Calu3 (cell line): ENCODE measurements at regions not wholly inside any gene's neighbourhood (a gene's known extent, or its start where the extent isn't known, plus 50 kb on each side); places are given as distances from the start of the nearest gene placed in this dataset.

Source experiments
- BruUV-seq: library from RNA; stranded (reverse); fragments of 400-500 nt; replicated peaks from 2 replicates; lab custom pipeline; 2021; lab: Mats Ljungman, UMichigan
- CTCF ChIA-PET: fragments of 300-600 bp; sonication (Branson Sonifier 250); formaldehyde crosslinking; loops from one replicate; lab custom pipeline; 2022; ENCODE audit warnings: antibody characterized with exemption; lab: Charles Lee
- DNase-seq: peaks from one replicate; pipeline ENCODE4 v3.0.0; 2022
- H3K27ac Mint-ChIP-seq: one replicate; pipeline ENCODE4 v1.8.0; 2022; ENCODE audit warnings: mixed read lengths; ENCODE audit not compliant: unreplicated experiment
- H3K27me3 Mint-ChIP-seq: one replicate; pipeline ENCODE4 v1.8.0; 2022; ENCODE audit warnings: mixed read lengths; ENCODE audit not compliant: unreplicated experiment
- H3K36me3 Mint-ChIP-seq: one replicate; pipeline ENCODE4 v1.8.0; 2022; ENCODE audit warnings: mild to moderate bottlenecking, moderate library complexity, mixed read lengths; ENCODE audit not compliant: insufficient read depth, unreplicated experiment
- H3K4me1 Mint-ChIP-seq: one replicate; pipeline ENCODE4 v1.8.0; 2022; ENCODE audit warnings: mild to moderate bottlenecking, low read depth, mixed read lengths; ENCODE audit not compliant: unreplicated experiment
- H3K4me3 Mint-ChIP-seq: one replicate; pipeline ENCODE4 v1.8.0; 2022; ENCODE audit warnings: mild to moderate bottlenecking, low read depth, moderate library complexity, mixed read lengths; ENCODE audit not compliant: unreplicated experiment
- H3K9me3 Mint-ChIP-seq: one replicate; pipeline ENCODE4 v1.8.0; 2022; ENCODE audit warnings: low read depth, mixed read lengths; ENCODE audit not compliant: unreplicated experiment
- CTCF ChIP-seq: fragments of 200-600 bp; IDR thresholded peaks from one replicate; pipeline ENCODE4 v1.8.0; 2022; ENCODE audit warnings: antibody characterized with exemption; ENCODE audit not compliant: unreplicated experiment
- intact Hi-C: fragments of 100-400 bp; cut with micrococcal nuclease; formaldehyde crosslinking; loops from one replicate; pipeline ENCODE4 v1.10.0; 2022; ENCODE audit not compliant: unreplicated experiment

- intact Hi-C loops = no loop called here
- no peak overlapping the region for H3K27ac Mint-ChIP-seq
- BruUV-seq = no TSS peak
Observed at GRCh38 chr12:58809064-58809607, 111.2 kb downstream of the LRIG3 start.

GRCh38 chr12:58811346-58811745 lies 109.0 kb downstream of the LRIG3 start:
- Mint-ChIP-seq H3K9me3 (no peaks in the 10 kb centered on the region), H3K27ac (no peak overlapping the region), H3K4me3 (no peak overlapping the region), H3K27me3 (no peaks in the 10 kb centered on the region), H3K4me1 (no peaks in the 10 kb centered on the region), H3K36me3 (no peaks in the 10 kb centered on the region)
- no peak for TF ChIP-seq CTCF
- intact Hi-C loops = no loop called here
- CTCF ChIA-PET = no interaction called here
- BruUV-seq = no TSS peak
- DNase-seq = no peak

More at GRCh38 chr12:58809064-58809607, 111.2 kb downstream of the LRIG3 start:
- H3K4me3 Mint-ChIP-seq = no peak overlapping the region
- DNase-seq = no peak
- H3K4me1 Mint-ChIP-seq = no peaks in the 10 kb centered on the region
- H3K27me3 Mint-ChIP-seq = no peaks in the 10 kb centered on the region
- TF ChIP-seq CTCF = no peak
- H3K36me3 Mint-ChIP-seq = no peaks in the 10 kb centered on the region
- no peaks in the 10 kb centered on the region for H3K9me3 Mint-ChIP-seq
- CTCF ChIA-PET = no interaction called here

- Mint-ChIP-seq H3K27ac (no peak overlapping the region), H3K36me3 (no peaks in the 10 kb centered on the region), H3K9me3 (no peaks in the 10 kb centered on the region), H3K4me1 (no peaks in the 10 kb centered on the region), H3K27me3 (no peaks in the 10 kb centered on the region), H3K4me3 (no peak overlapping the region)
- DNase-seq = no peak
- CTCF ChIA-PET = interaction anchor here (1.3 kb wide), 1 partner anchor 38 kb away, joined by 3 read pairs; no protein-coding TSS in a partner anchor
- no peak for TF ChIP-seq CTCF
- no TSS peak for BruUV-seq
- intact Hi-C loops = no loop called here
Observed at GRCh38 chr12:58812214-58812613, 108.1 kb downstream of the LRIG3 start.

- no peak for DNase-seq
- Mint-ChIP-seq H3K4me1 (no peaks in the 10 kb centered on the region), H3K36me3 (no peaks in the 10 kb centered on the region), H3K9me3 (no peaks in the 10 kb centered on the region), H3K27ac (no peak overlapping the region), H3K4me3 (no peak overlapping the region), H3K27me3 (no peaks in the 10 kb centered on the region)
- TF ChIP-seq CTCF = no peak
- CTCF ChIA-PET = interaction anchor here (0.5 kb wide), 1 partner anchor 121 kb away, joined by 4 read pairs; no protein-coding TSS in a partner anchor
- no TSS peak for BruUV-seq
- intact Hi-C loops = no loop called here
Observed at GRCh38 chr12:58814036-58814435, 106.3 kb downstream of the LRIG3 start.
